SU-DHL-6 (cell line): ENCODE measurements at regions not wholly inside any gene's neighbourhood (a gene's known extent, or its start where the extent isn't known, plus 50 kb on each side); places are given as distances from the start of the nearest gene placed in this dataset.

ENCODE experiments used
- H2AFZ ChIP-seq: fragments of 200-600 bp; sonication (generic); 2 replicates; pipeline ENCODE4 v1.6.1; 2014; ENCODE audit warnings: low read depth, mild to moderate bottlenecking, moderate library complexity, mixed read lengths, antibody characterized with exemption, low read length; ENCODE audit not compliant: severe bottlenecking
- H3F3A ChIP-seq: fragments of 200-600 bp; shearing (Covaris generic); 2 replicates; pipeline ENCODE4 v1.6.0; 2016; ENCODE audit warnings: antibody characterized with exemption, mild to moderate bottlenecking; ENCODE audit not compliant: insufficient read depth
- H3K27ac ChIP-seq: fragments of 200-600 bp; sonication (generic); 2 replicates; pipeline ENCODE4 v1.5.1; 2016; ENCODE audit warnings: low read depth, mild to moderate bottlenecking, low read length, moderate library complexity, mixed read lengths
- H3K27me3 ChIP-seq: fragments of 200-600 bp; sonication (generic), shearing (Covaris generic); 2 replicates; pipeline ENCODE4 v1.6.0; 2014; ENCODE audit warnings: mild to moderate bottlenecking, low read length
- H3K36me3 ChIP-seq: fragments of 200-600 bp; sonication (generic); 2 replicates; pipeline ENCODE4 v1.6.1; 2014; ENCODE audit warnings: mild to moderate bottlenecking, low read length, mixed read lengths
- H3K4me2 ChIP-seq: fragments of 300-600, 200-600 bp; shearing (Covaris generic), sonication (generic); 2 replicates; pipeline ENCODE4 v1.6.0; 2014; ENCODE audit warnings: low read length, low read depth, mild to moderate bottlenecking; ENCODE audit not compliant: poor library complexity, severe bottlenecking
- H3K4me3 ChIP-seq: fragments of 200-600 bp; sonication (generic); 2 replicates; pipeline ENCODE4 v1.5.1; 2014; ENCODE audit warnings: antibody characterized with exemption, low read length, mild to moderate bottlenecking, mixed read lengths; ENCODE audit not compliant: insufficient read depth, poor library complexity, severe bottlenecking
- H3K79me2 ChIP-seq: fragments of 200-600 bp; sonication (generic); 2 replicates; pipeline ENCODE4 v1.6.1; 2014; ENCODE audit warnings: mild to moderate bottlenecking, low read length, moderate library complexity; ENCODE audit not compliant: insufficient read depth
- H3K9ac ChIP-seq: fragments of 200-600 bp; sonication (generic); 2 replicates; pipeline ENCODE4 v1.7.0; 2014; ENCODE audit warnings: mild to moderate bottlenecking, low read length
- H3K9me2 ChIP-seq: fragments of 200-600 bp; sonication (generic); replicated peaks from 2 replicates; pipeline ENCODE4 v1.6.1; 2014; ENCODE audit warnings: low read length; ENCODE audit not compliant: insufficient read depth
- H3K9me3 ChIP-seq: fragments of 200-600 bp; sonication (generic); 2 replicates; pipeline ENCODE4 v1.6.1; 2014; ENCODE audit warnings: low read length, mixed read lengths; ENCODE audit not compliant: insufficient read depth
- H4K20me1 ChIP-seq: fragments of 200-600 bp; sonication (generic); 2 replicates; pipeline ENCODE4 v1.6.1; 2014; ENCODE audit warnings: low read depth, mild to moderate bottlenecking, antibody characterized with exemption, low read length, moderate library complexity, mixed read lengths
- CTCF ChIP-seq: fragments of 200-600 bp; sonication (generic); IDR thresholded peaks from one replicate; pipeline ENCODE4 v1.5.1; 2017; ENCODE audit warnings: antibody characterized with exemption, mild to moderate bottlenecking, low read length, moderate library complexity; ENCODE audit not compliant: insufficient read depth, poor library complexity, severe bottlenecking
- EZH2phosphoT487 ChIP-seq: fragments of 200-600 bp; sonication (generic), shearing (Covaris generic); conservative IDR thresholded peaks from 2 replicates; pipeline ENCODE4 v1.6.1; 2018; ENCODE audit warnings: mild to moderate bottlenecking, antibody characterized with exemption, low read length, moderate library complexity, mixed read lengths

DNA sequence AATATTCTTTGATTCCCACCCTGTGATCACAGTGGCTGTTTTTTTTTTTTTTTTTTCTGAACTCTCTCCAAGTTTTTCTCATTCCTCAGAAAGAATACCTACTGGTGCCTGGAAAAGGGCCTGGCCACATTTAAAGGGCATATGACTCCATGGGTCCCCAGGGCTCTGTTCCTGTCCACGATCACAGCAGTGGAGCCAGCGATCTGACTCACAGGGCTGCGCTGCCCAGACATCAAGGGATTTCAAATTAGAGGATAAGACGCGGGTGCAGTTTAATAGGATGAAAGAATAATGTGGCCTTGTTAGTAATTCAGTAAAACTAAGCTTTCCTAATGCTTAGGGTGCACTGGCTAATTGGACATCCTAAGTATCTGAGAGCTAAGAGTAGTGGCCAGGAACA lies 175.1 kb upstream of the MSX2 start:
- no peaks in the 10 kb centered on the region for H3K27me3 ChIP-seq

DNA sequence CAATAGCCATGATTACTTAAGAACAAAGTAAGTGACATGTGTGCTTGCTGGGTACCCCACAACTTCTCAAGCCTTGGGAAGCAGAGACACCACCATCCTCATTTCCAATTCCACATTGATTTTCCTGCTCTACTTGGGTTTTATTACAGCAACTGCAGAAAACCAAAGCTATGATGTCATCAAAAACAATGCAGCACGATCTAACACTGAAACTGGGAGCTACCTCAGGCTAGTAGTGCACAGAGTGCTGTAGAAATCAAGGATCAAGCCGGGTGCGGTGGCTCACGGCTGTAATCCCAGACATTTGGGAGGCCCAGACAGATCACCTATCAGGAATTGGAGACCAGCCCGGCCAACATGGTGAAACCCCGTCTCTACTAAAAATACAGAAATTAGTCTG lies 174.4 kb upstream of the MSX2 start:
- no peak overlapping the region for H3K4me3 ChIP-seq
- H3K9me3 ChIP-seq: no peaks in the 10 kb centered on the region
- no peaks in the 10 kb centered on the region for H3F3A ChIP-seq
- H3K4me2 ChIP-seq: no peak overlapping the region
- H3K36me3 ChIP-seq: no peaks in the 10 kb centered on the region
- H3K27me3 ChIP-seq: no peaks in the 10 kb centered on the region
- no peak overlapping the region for H3K27ac ChIP-seq
- H3K79me2 ChIP-seq: no peaks in the 10 kb centered on the region
- no peak for TF ChIP-seq CTCF
- TF ChIP-seq EZH2phosphoT487: no peak
- H4K20me1 ChIP-seq: no peaks in the 10 kb centered on the region
- H3K9me2 ChIP-seq: no peaks in the 10 kb centered on the region
- no peak overlapping the region for H2AFZ ChIP-seq
- no peak overlapping the region for H3K9ac ChIP-seq

More for the DNA sequence above, 175.1 kb upstream of the MSX2 start:
- TF ChIP-seq CTCF: no peak
- TF ChIP-seq EZH2phosphoT487: no peak
- Histone ChIP-seq H4K20me1 (no peaks in the 10 kb centered on the region), H3K9ac (no peak overlapping the region), H2AFZ (no peak overlapping the region), H3K4me3 (no peak overlapping the region), H3K79me2 (no peaks in the 10 kb centered on the region), H3K9me3 (no peaks in the 10 kb centered on the region), H3K36me3 (no peaks in the 10 kb centered on the region), H3K4me2 (no peak overlapping the region), H3K9me2 (no peaks in the 10 kb centered on the region), H3K27ac (no peak overlapping the region), H3F3A (no peaks in the 10 kb centered on the region)

DNA sequence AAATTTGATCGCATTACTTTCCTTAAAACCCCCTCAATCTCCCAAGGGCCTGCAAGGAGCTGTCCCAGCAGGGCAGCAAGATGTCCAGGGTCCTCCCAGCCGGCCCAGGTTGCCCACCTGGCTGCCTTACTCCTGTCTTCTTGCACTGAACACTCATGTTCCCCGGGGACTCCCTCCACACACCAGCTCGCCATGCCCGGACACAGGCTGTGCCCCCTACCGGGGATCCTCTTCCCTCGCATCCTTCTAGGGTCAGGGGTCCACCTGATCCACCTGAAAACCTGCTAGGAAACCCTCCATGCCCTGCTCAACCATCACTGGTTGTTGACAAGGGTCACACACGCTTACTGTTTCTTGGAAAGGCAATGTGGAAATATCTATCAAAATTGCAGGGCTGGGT lies 172.0 kb upstream of the MSX2 start:
- no peaks in the 10 kb centered on the region for H3K27me3 ChIP-seq
- no peak for TF ChIP-seq EZH2phosphoT487
- no peak for TF ChIP-seq CTCF

More for the DNA sequence above, 172.0 kb upstream of the MSX2 start:
- no peaks in the 10 kb centered on the region for H3K79me2 ChIP-seq
- no peaks in the 10 kb centered on the region for H3K9me3 ChIP-seq
- H3K4me3 ChIP-seq: no peak overlapping the region
- H2AFZ ChIP-seq: no peak overlapping the region
- no peak overlapping the region for H3K9ac ChIP-seq
- H3K9me2 ChIP-seq: no peaks in the 10 kb centered on the region
- no peak overlapping the region for H3K4me2 ChIP-seq
- no peaks in the 10 kb centered on the region for H3F3A ChIP-seq
- no peaks in the 10 kb centered on the region for H4K20me1 ChIP-seq
- no peaks in the 10 kb centered on the region for H3K36me3 ChIP-seq
- H3K27ac ChIP-seq: no peak overlapping the region
